ENCODE measurements at regions not wholly inside any gene's neighbourhood (a gene's known extent, or its start where the extent isn't known, plus 50 kb on each side); places are given as distances from the start of the nearest gene placed in this dataset.
"Not testable (repeated sequence)": the region's sequence is repeated elsewhere in the genome, so short reads cannot be mapped to it uniquely, and the experiment has no call there.

DNA sequence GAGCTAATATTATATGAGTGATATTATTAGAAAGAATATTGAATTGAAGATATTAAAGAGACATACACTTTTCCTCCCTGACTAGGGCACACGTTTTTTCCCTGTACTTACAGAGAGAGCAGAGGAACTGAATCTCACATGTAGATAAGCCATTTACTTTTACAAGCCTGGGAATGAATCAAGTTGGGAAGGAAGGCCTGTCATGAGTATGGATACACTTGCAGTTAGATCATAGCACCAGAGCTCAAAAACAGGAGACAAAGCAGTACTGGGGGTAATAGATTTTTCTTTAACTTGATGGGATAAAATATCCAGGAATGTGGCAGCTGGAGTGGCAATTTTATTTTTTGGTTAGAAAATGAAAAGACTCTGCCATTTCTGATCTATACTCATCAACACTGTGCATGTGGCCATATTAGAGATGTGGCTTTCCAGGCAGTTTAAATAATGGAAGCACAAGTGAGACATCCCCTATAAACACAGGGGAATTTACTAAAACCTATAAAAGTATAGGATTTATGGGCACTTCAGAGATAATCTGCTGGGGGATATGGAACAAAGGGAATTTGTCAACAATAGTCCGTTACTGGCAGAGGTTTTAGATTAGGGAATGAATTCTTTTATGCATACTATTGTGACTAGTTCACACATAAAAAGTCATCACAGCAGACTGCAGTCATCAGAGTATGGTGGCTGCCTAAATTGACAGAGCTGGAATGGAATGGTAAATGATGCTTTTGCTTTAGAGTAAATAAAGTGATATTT, 657.7 kb upstream of the MBL2 start:
- no peak for DNase-seq

- no peak for DNase-seq
Observed at GRCh38 chr10:53422223-53422888, 649.8 kb upstream of the MBL2 start.

DNA sequence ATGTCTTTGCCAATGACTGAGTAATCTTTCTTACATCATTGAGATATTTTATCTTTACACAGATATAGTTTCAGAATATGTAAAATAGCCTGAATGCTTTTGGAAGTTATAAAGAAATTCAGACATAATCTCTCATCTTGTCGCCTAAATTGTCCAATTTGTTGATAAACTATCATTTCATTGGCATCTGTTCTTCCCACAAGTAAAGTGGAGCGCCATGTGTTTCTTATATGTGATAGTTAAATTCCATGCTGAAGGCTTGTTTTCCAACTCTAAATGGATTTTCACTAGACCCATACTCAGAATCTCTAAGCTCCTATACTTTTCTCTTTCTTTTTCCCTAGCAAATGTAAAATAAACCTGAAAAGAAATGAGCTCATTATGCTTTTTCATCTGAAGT, 640.1 kb upstream of the MBL2 start:
- no peak for DNase-seq

DNA sequence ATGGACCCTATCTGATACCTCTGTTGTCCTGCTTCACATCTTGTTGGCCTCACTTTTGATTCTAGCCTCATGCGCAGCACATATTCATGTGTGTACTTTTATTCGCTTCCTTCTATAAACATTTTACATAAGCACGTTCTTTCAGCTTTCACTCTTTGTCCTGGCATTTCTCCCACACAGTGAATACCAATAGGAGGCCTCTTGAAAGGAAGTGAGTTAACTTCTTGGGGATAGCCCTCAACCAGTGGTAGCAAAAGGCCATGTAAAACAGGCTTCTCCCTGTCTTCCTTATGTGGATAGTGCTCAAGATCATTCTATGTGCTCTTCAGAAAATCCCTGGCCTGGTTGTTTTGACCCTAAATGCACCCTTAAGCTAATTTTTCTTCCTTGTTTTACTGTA, 633.9 kb upstream of the MBL2 start:
- no peak for DNase-seq

GRCh38 chr10:53403688-53404087, 631.1 kb upstream of the MBL2 start:
- DNase-seq: no peak

DNA sequence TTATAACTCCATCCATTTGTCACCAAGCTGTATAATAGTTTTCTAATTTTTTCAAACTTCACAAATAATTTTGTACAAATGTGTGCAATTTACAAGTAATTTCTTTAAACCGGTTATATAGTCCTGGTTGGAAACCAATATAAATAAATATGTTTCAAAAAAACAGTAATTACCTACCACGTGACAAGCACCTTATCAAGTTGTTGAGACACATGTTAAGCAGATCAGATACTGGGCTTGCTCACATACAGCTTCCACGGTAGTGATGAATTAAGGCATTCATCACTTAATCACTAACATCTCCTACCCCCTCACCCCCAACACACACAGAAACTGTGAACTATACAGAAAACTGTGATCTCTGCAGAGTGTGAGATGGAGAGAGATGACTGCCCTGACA, 630.0 kb upstream of the MBL2 start:
- DNase-seq: no peak

DNA sequence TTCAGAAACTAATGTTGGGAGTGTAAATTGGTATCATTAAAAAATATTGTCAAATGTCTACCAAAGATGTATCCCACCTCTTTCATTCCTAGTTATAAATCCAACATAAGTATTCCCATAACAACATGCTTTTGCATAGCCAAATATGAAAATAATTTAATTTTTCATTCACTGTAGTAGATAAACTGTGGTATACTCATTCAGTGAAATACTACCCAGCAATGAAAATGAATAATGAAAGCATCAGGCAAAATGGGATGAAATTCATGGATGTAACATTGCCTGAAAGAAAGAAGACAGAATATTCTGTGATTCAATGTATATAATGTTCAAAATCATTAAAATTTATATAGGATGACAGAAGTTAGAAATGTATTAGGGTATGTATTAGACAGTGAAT, 629.0 kb upstream of the MBL2 start:
- no peak for DNase-seq

GRCh38 chr10:53396876-53397275, 624.3 kb upstream of the MBL2 start:
- no peak for DNase-seq

GRCh38 chr10:53395449-53395848, 622.9 kb upstream of the MBL2 start:
- no peak for DNase-seq

GRCh38 chr10:53387562-53387961, 615.0 kb upstream of the MBL2 start:
- no peak for DNase-seq

- no peak for DNase-seq
Observed at GRCh38 chr10:53382543-53382942, 610.0 kb upstream of the MBL2 start.

DNA sequence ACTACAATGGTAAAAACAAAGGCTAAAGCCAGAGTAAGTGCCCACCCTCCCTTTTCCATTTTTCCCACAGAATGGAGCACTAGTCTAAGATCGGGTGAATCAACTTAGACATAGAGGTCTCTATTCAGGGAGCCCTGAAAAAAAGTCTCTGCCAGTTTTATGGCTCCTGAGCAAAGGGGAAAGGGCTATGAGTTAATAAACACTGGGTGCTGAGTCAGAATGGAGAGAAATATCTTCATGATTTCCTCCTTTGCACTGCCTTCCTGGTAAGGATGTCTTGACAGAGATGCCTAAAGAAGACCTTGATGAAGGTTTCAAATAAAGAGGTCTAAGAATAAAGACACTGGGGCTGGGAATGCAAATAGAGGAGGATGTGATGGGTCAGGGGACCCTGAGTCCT, 607.4 kb upstream of the MBL2 start:
- no peak for DNase-seq

GRCh38 chr10:53370347-53370746, 597.8 kb upstream of the MBL2 start:
- no peak for DNase-seq

DNA sequence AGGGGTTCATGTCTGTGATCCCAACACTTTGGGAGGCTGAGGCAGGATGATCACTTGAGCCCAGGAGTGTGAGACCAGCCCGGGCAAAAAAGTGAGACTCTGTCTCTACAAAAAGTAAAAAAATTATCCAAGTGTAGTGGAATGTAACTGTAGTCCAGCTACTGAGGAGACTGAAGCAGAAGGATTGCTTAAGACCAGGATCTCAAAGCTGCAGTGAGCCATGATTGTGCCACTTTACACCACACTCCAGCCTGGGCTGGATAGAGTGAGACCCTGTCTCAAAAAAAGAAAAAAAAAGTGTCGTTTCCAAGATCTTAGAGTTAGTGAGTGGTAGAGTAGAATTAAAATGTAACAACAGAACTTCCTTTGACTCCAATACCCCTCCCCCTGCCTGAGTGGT, 589.4 kb upstream of the MBL2 start:
- no peak for DNase-seq

- no peak for DNase-seq
Observed at GRCh38 chr10:53361281-53361680, 588.7 kb upstream of the MBL2 start.

DNA sequence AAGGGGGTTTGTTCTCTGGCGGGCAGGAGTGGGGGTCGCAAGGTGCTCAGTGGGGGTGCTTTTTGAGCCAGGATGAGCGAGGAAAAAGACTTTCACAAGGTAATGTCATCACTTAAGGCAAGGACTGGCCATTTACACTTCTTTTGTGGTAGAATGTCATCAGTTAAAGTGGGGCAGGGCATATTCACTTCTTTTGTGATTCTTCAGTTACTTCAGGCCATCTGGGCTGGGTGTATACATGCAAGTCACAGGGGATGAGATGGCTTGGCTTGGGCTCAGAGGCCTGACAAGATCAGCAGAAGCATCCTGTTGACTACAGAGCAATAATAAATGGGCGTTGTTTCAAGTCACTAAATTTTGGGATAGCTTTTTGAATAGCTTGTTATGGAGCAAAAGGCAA, 586.4 kb upstream of the MBL2 start:
- DNase-seq: not testable (repeated sequence)

DNA sequence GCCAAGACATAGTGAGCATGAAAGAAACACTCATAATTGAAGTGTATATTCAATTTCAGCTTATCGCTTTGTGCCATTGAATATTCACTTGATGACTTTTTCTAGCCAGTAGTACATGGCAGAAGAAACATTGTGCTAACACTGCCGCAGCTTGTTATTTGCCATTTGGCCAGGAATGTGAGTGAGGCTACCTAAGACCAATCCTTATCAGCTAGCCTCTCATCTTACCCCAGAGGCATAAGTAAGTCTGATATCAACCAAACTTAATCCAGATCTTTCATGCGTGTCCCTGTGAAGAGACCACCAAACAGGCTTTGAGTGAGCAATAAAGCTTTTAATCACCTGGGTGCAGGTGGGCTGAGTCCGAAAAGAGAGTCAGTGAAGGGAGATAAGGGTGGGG, 586.0 kb upstream of the MBL2 start:
- no peak for DNase-seq

GRCh38 chr10:53357587-53357986, 585.0 kb upstream of the MBL2 start:
- no peak for DNase-seq

DNA sequence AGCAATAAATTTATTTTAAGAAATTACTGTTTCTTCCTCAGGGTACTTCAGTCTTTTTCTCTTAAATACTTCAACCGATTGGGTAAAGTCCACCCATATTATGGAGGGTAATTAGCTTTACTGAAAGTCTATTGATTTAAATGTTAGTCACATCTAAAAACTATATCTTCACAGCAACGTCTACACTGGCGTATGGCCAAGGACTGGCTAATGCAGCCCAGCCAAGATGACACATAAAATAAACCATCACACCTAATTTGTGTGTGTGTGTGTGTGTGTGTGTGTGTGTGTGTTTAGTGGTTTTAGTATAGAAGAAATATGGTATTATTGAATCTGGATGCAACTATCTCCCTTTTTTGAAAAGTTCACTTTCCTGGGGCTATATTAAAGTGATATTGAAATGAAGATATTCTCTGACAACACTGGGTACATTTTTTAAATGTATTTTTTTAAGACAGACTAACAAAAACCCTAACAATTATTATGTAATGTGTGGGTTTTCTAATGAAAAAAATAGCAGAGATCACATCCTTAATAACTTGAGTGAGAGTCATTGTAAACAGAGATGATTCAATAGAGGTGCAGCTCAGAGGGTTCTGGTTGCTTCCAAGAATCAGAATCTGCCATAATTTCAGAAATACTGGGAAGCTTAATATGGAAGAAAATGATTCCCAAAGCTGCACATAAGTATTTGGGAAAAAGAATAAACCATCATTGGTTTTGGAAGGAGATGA, 584.2 kb upstream of the MBL2 start:
- no peak for DNase-seq

- not testable (repeated sequence) for DNase-seq
Observed at GRCh38 chr10:53342531-53342930, 569.9 kb upstream of the MBL2 start.

DNA sequence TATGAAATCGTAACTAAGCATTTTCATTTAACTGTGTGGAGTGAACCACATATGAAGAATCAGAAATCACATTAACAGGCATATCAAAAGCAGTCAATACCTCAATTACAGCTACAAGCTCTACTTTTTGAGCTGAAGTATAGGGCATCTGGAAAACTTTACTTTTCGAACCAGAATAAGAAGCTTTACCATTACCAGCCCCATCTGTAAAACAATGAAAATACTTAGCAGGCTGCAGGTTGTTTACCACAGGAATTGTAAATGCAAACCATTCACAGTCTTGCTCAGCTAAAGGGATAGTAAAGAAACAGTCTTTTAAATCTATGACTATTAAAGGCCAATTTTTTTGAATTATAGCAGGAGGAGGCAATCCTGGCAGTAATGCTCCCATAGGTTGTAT, 565.6 kb upstream of the MBL2 start:
- DNase-seq: not testable (repeated sequence)

- DNase-seq: not testable (repeated sequence)
Observed at GRCh38 chr10:53335803-53336422, 563.3 kb upstream of the MBL2 start.

DNA sequence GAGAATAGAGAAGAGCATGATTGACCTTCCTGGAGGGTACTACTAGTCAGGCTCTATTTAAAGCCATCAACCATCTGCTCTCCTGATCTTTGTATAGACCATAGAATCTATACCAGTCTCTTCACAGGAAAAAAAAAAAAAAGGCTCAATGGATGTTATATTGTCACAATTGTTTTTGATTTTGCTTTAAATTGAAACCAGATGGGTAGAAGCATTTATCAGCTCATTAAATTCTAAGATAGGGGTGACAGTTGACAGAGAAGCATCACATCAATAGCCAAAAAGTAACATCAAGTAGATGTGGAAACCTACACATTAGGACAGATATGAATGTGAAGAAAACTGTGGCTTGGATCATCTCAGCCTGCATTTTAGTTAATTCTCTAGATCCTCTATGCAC, 558.9 kb upstream of the MBL2 start:
- no peak for DNase-seq
